Heart left ventricle (tissue), 13 donors: ENCODE measurements at regions not wholly inside any gene's neighbourhood (a gene's known extent, or its start where the extent isn't known, plus 50 kb on each side); places are given as distances from the start of the nearest gene placed in this dataset.

Experiments used
- POLR2A ChIP-seq, 2 donors: fragments of 450-650 bp; IDR thresholded peaks; one replicate each; pipeline ENCODE4 v1.6.1; 2017; ENCODE audit warnings: antibody characterized with exemption in 2 of 2, mild to moderate bottlenecking in 2 of 2, moderate library complexity in 2 of 2
- TF ChIP-seq, protein P1 (sequence below), 12 donors: fragments of 200-600 bp; sonication (generic) in 4 of 12; IDR thresholded peaks; one replicate each; pipeline versions ENCODE4 v1.5.0 to v1.8.0; 2018 to 2022; ENCODE audit warnings: antibody characterized with exemption in 12 of 12, mild to moderate bottlenecking in 5 of 12
- donor health status: ischemic (EF 13 %, LVEDD 7.1; RV severe dilation, severe dysfunction).
- donor health status: DM: no; HTN: yes; CAD: no.
- donor health status: DM: no; HTN: no; CAD: no.
- donor health status: ischemic (EF 25% LVEDD 6.9; RV normal size, moderate dysfunction).
- donor health status: ischemic (EF 25% LVEDD 5.7; RV mildly dilated, moderate dysfunction).
- donor health status: ischemic (EF 35%, LVEDD 5.7; RV mildly dilated, moderate dysfunction).
- donor health status: nonischemic (EF 11% LVEDD 7.7; RV severe dilation, severe dysfunction).
- donor health status: DM: yes; HTN: yes; CAD: no.
- donor health status: PGD.
- donor health status: ischemic (EF 29% LVEDD 5.4; RV normal size, mild dysfunction).
- donor health status: nonischemic (EF 23%, LVEDD 6.1; RV moderate dilation, normal function).

DNA sequence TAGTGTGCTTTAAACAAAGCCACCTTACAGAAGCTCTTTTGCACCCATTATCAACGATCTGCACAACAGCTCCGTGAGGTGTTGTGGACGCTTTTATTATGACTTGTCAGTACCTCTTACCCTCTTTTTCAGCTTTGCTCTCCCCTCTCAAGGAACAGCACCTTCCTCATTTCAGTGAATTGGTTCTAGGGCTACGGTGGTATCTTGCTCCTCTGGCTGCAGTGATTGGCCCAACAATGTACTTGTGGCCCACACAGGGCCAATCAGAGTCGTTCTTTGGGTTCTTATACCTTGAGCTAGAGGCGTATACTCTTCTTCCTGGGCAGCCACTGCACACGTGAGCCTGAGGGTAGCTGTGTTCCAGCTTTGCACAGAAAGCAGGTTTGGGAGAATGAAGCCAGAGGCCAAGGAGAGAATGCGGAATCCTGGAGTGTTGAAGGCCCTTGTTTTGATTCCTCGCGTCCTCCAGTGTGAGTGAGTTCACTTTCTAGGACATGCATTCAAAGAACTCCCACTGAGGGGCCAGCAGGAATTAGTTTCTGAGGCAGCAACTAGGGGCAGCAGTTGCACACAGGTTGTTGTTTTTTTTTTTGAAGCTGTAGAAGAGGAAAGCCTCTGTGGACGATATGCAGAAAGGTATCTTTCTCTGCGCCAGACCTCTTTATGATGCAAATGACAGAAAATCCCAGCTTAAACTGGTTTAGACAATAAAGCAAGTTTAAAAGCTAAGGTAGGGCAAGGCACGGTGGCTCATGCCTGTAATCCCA is 49.8 kb upstream of the PDZD8 start:
- TF ChIP-seq, protein P1, sequence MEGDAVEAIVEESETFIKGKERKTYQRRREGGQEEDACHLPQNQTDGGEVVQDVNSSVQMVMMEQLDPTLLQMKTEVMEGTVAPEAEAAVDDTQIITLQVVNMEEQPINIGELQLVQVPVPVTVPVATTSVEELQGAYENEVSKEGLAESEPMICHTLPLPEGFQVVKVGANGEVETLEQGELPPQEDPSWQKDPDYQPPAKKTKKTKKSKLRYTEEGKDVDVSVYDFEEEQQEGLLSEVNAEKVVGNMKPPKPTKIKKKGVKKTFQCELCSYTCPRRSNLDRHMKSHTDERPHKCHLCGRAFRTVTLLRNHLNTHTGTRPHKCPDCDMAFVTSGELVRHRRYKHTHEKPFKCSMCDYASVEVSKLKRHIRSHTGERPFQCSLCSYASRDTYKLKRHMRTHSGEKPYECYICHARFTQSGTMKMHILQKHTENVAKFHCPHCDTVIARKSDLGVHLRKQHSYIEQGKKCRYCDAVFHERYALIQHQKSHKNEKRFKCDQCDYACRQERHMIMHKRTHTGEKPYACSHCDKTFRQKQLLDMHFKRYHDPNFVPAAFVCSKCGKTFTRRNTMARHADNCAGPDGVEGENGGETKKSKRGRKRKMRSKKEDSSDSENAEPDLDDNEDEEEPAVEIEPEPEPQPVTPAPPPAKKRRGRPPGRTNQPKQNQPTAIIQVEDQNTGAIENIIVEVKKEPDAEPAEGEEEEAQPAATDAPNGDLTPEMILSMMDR (IDR thresholded peaks at IDR 0.05) = no peak
- no peak for TF ChIP-seq POLR2A (IDR thresholded peaks at IDR 0.05)
